ENCODE measurements at regions not wholly inside any gene's neighbourhood (a gene's known extent, or its start where the extent isn't known, plus 50 kb on each side); places are given as distances from the start of the nearest gene placed in this dataset.

DNA sequence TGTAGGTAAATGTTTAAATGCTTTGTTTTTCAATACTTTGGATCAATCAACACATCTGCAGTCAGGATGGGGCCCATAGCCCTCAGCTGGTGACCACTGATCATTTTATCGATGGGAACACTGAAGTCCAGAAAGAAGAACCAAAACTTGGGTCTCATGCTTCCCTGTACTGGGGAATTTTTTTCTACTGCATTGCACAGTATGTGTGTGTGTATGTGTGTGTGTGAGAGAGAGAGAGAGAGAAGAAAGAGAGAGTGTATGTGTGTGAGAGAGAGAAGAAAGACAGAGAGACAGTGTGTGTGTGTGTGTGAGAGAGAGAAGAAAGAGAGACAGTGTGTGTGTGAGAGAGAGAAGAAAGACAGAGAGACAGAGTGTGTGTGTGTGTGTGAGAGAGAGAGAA lies 202.9 kb upstream of the MSX2 start:
- TF ChIP-seq FOXM1 (IDR thresholded peaks at IDR 0.05; ENCODE audit: low read depth, low read length): no peak
- TF ChIP-seq TCF12 (IDR thresholded peaks at IDR 0.05; ENCODE audit: low read depth, low read length): no peak
- TF ChIP-seq, protein P1, sequence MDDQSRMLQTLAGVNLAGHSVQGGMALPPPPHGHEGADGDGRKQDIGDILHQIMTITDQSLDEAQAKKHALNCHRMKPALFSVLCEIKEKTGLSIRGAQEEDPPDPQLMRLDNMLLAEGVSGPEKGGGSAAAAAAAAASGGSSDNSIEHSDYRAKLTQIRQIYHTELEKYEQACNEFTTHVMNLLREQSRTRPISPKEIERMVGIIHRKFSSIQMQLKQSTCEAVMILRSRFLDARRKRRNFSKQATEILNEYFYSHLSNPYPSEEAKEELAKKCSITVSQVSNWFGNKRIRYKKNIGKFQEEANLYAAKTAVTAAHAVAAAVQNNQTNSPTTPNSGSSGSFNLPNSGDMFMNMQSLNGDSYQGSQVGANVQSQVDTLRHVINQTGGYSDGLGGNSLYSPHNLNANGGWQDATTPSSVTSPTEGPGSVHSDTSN (IDR thresholded peaks at IDR 0.05; ENCODE audit: insufficient replicate concordance, low read depth, low read length): no peak
- no peak for TF ChIP-seq RFX5 (IDR thresholded peaks at IDR 0.05; ENCODE audit: low read depth, low read length)
- TF ChIP-seq CTCF (IDR thresholded peaks at IDR 0.05 in 2 of 3, conservative IDR thresholded peaks at IDR 0.05 in 1 of 3; ENCODE audit: control insufficient read depth in 2 of 3, extremely low read depth in 1 of 3, insufficient read depth in 1 of 3, low read depth in 3 of 3, low read length in 3 of 3): no peak
- no peak for TF ChIP-seq SRF (IDR thresholded peaks at IDR 0.05; ENCODE audit: low read depth in 2 of 2, low read length in 2 of 2)
- TF ChIP-seq, protein P2, sequence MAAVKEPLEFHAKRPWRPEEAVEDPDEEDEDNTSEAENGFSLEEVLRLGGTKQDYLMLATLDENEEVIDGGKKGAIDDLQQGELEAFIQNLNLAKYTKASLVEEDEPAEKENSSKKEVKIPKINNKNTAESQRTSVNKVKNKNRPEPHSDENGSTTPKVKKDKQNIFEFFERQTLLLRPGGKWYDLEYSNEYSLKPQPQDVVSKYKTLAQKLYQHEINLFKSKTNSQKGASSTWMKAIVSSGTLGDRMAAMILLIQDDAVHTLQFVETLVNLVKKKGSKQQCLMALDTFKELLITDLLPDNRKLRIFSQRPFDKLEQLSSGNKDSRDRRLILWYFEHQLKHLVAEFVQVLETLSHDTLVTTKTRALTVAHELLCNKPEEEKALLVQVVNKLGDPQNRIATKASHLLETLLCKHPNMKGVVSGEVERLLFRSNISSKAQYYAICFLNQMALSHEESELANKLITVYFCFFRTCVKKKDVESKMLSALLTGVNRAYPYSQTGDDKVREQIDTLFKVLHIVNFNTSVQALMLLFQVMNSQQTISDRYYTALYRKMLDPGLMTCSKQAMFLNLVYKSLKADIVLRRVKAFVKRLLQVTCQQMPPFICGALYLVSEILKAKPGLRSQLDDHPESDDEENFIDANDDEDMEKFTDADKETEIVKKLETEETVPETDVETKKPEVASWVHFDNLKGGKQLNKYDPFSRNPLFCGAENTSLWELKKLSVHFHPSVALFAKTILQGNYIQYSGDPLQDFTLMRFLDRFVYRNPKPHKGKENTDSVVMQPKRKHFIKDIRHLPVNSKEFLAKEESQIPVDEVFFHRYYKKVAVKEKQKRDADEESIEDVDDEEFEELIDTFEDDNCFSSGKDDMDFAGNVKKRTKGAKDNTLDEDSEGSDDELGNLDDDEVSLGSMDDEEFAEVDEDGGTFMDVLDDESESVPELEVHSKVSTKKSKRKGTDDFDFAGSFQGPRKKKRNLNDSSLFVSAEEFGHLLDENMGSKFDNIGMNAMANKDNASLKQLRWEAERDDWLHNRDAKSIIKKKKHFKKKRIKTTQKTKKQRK (IDR thresholded peaks at IDR 0.05; ENCODE audit: low read depth, low read length): no peak
- TF ChIP-seq ZNF687 (IDR thresholded peaks at IDR 0.05): no peak
- no peak for TF ChIP-seq EZH2 (IDR thresholded peaks at IDR 0.05; ENCODE audit: borderline replicate concordance, control insufficient read depth, low read depth, low read length)
- no peak for TF ChIP-seq ATF3 (IDR thresholded peaks at IDR 0.05; ENCODE audit: borderline replicate concordance, extremely low read depth, low read depth, low read length)
- no peak for TF ChIP-seq POLR2A (IDR thresholded peaks at IDR 0.05; ENCODE audit: low read depth, low read length)
- TF ChIP-seq YY1 (IDR thresholded peaks at IDR 0.05; ENCODE audit: low read depth, low read length): no peak

Measured in GM12878 (cell line).